ENCODE measurements at regions not wholly inside any gene's neighbourhood (a gene's known extent, or its start where the extent isn't known, plus 50 kb on each side); places are given as distances from the start of the nearest gene placed in this dataset.

- DNase-seq: no peak
These were observed 132.0 kb upstream of the PRDM1 start for GRCh38 chr6:105954148-105954547.

- no peak for DNase-seq
These were observed 133.1 kb upstream of the PRDM1 start for GRCh38 chr6:105952772-105953690.

- DNase-seq: no peak
These were observed 133.8 kb upstream of the PRDM1 start for GRCh38 chr6:105952326-105952725.

GRCh38 chr6:105951322-105951721 is 134.8 kb upstream of the PRDM1 start:
- no peak for DNase-seq

GRCh38 chr6:105949869-105950268 is 136.3 kb upstream of the PRDM1 start:
- DNase-seq: no peak

- DNase-seq: no peak
These were observed 142.6 kb upstream of the PRDM1 start for GRCh38 chr6:105943514-105943913.

- no peak for DNase-seq
These were observed 144.3 kb upstream of the PRDM1 start for GRCh38 chr6:105941621-105942412.

GRCh38 chr6:105940990-105941389 is 145.1 kb upstream of the PRDM1 start:
- DNase-seq: no peak

- DNase-seq: no peak
These were observed 149.2 kb upstream of the PRDM1 start for GRCh38 chr6:105936972-105937371.

- DNase-seq: no peak
These were observed 150.7 kb upstream of the PRDM1 start for GRCh38 chr6:105935416-105935815.

- DNase-seq: no peak
These were observed 151.4 kb upstream of the PRDM1 start for GRCh38 chr6:105934708-105935107.

- no peak for DNase-seq
These were observed 153.7 kb upstream of the PRDM1 start for GRCh38 chr6:105932440-105932839.

- no peak for DNase-seq
These were observed 156.5 kb upstream of the PRDM1 start for GRCh38 chr6:105929626-105930025.

- no peak for DNase-seq
These were observed 159.8 kb upstream of the PRDM1 start for GRCh38 chr6:105926318-105926717.

GRCh38 chr6:105925706-105926105 is 160.4 kb upstream of the PRDM1 start:
- DNase-seq: no peak

- DNase-seq: no peak
These were observed 164.4 kb upstream of the PRDM1 start for GRCh38 chr6:105921781-105922180.

- no peak for DNase-seq
These were observed 166.1 kb upstream of the PRDM1 start for GRCh38 chr6:105920071-105920470.

GRCh38 chr6:105917038-105917695 is 169.0 kb upstream of the PRDM1 start:
- DNase-seq: no peak

- no peak for DNase-seq
These were observed 175.0 kb upstream of the PRDM1 start for GRCh38 chr6:105911106-105911629.

GRCh38 chr6:105909106-105909505 is 177.0 kb upstream of the PRDM1 start:
- DNase-seq: no peak

- DNase-seq: no peak
These were observed 178.1 kb upstream of the PRDM1 start for GRCh38 chr6:105907991-105908390.

GRCh38 chr6:105907301-105907700 is 178.8 kb upstream of the PRDM1 start:
- DNase-seq: no peak

- no peak for DNase-seq
These were observed 183.6 kb upstream of the PRDM1 start for GRCh38 chr6:105902401-105903031.

Measured in activated CD8-positive, alpha-beta memory T cell treated with anti-CD3 and anti-CD28 coated beads, Interleukin-2, amount 50 U/mL, for 48 hours (primary cell).